NAMALWA (cell line): ENCODE measurements at regions not wholly inside any gene's neighbourhood (a gene's known extent, or its start where the extent isn't known, plus 50 kb on each side); places are given as distances from the start of the nearest gene placed in this dataset.
"Not testable (repeated sequence)": the region's sequence is repeated elsewhere in the genome, so short reads cannot be mapped to it uniquely, and the experiment has no call there.

Source experiments
- DNase-seq: peaks from one replicate; pipeline ENCODE4 v3.0.0-alpha.2; 2015; ENCODE audit warnings: low spot score

GRCh38 chr14:54010981-54011380, 54.4 kb upstream of the BMP4 start:
- no peak for DNase-seq

- no peak for DNase-seq
These were observed 66.4 kb upstream of the BMP4 start for GRCh38 chr14:54023027-54023426.

- peak; percentile 34 for DNase-seq
These were observed 69.0 kb upstream of the BMP4 start for GRCh38 chr14:54025661-54026060.

- no peak for DNase-seq
These were observed 70.0 kb upstream of the BMP4 start for GRCh38 chr14:54026671-54027070.

GRCh38 chr14:54030996-54031395, 74.4 kb upstream of the BMP4 start:
- not testable (repeated sequence) for DNase-seq

- not testable (repeated sequence) for DNase-seq
These were observed 76.7 kb upstream of the BMP4 start for GRCh38 chr14:54033285-54033684.

GRCh38 chr14:54038724-54039123, 82.1 kb upstream of the BMP4 start:
- no peak for DNase-seq

GRCh38 chr14:54039311-54039710, 82.7 kb upstream of the BMP4 start:
- DNase-seq, result no peak

- no peak for DNase-seq
These were observed 84.2 kb upstream of the BMP4 start for GRCh38 chr14:54040846-54041245.

- no peak for DNase-seq
These were observed 89.6 kb upstream of the BMP4 start for GRCh38 chr14:54046250-54046649.

- no peak for DNase-seq
These were observed 91.2 kb upstream of the BMP4 start for GRCh38 chr14:54047645-54048308.

GRCh38 chr14:54048311-54048710, 91.7 kb upstream of the BMP4 start:
- no peak for DNase-seq

- DNase-seq, result no peak
These were observed 92.1 kb upstream of the BMP4 start for GRCh38 chr14:54048736-54049135.

GRCh38 chr14:54050759-54051158, 94.1 kb upstream of the BMP4 start:
- no peak for DNase-seq

GRCh38 chr14:54052696-54053385, 96.2 kb upstream of the BMP4 start:
- DNase-seq, result no peak

- no peak for DNase-seq
These were observed 96.7 kb upstream of the BMP4 start for GRCh38 chr14:54053386-54053745.

- no peak for DNase-seq
These were observed 101.9 kb upstream of the BMP4 start for GRCh38 chr14:54058505-54058904.

GRCh38 chr14:54083549-54084239, 127.1 kb upstream of the BMP4 start:
- no peak for DNase-seq

GRCh38 chr14:54085232-54085761, 128.7 kb upstream of the BMP4 start:
- DNase-seq, result no peak

- DNase-seq, result no peak
These were observed 129.2 kb upstream of the BMP4 start for GRCh38 chr14:54085841-54086240.

GRCh38 chr14:54086767-54087166, 130.1 kb upstream of the BMP4 start:
- no peak for DNase-seq

GRCh38 chr14:54087376-54087775, 130.8 kb upstream of the BMP4 start:
- DNase-seq, result no peak

- no peak for DNase-seq
These were observed 131.6 kb upstream of the BMP4 start for GRCh38 chr14:54088271-54088670.
